H1 (cell line): ENCODE measurements at regions not wholly inside any gene's neighbourhood (a gene's known extent, or its start where the extent isn't known, plus 50 kb on each side); places are given as distances from the start of the nearest gene placed in this dataset.

Experiments used
- CTCF ChIA-PET: fragments of 300-600 bp; sonication (Branson Sonifier 250); formaldehyde crosslinking; loops from one replicate; lab custom pipeline; 2021; ENCODE audit not compliant: partially characterized antibody; lab: Charles Lee
- POLR2A ChIA-PET: fragments of 300-600 bp; sonication (Branson Sonifier 250); formaldehyde crosslinking; loops from one replicate; lab custom pipeline; 2021; ENCODE audit warnings: inconsistent platforms; ENCODE audit not compliant: partially characterized antibody; lab: Charles Lee
- DNase-seq, 2 experiments: peaks; one replicate each; pipeline versions ENCODE4 v3.0.0 to v3.0.0-alpha.2; 2010 to 2022; ENCODE audit warnings: low spot score in 2 of 2, low read depth in 1 of 2, mixed read lengths in 1 of 2
- FAIRE-seq: peaks from 2 replicates; lab custom pipeline; 2011; peaks lifted over from hg19 to GRCh38; lab: Jason Lieb, UNC
- H2AFZ ChIP-seq: 2 replicates; pipeline ENCODE4 v1.8.1; 2012; ENCODE audit warnings: low read length, inconsistent platforms
- H2AK5ac ChIP-seq: 2 replicates; pipeline ENCODE4 v1.6.1; 2013; ENCODE audit warnings: low read depth, low read length
- H2BK120ac ChIP-seq: replicated peaks from 2 replicates; pipeline ENCODE3; 2013; ENCODE audit warnings: low read depth, low read length, inconsistent platforms
- H2BK12ac ChIP-seq: 2 replicates; pipeline ENCODE4 v1.6.1; 2013; ENCODE audit warnings: low read depth, low read length
- H2BK15ac ChIP-seq: 2 replicates; pipeline ENCODE4 v1.6.1; 2013; ENCODE audit warnings: low read length
- H2BK20ac ChIP-seq: 2 replicates; pipeline ENCODE4 v1.6.1; 2013; ENCODE audit warnings: low read length
- H2BK5ac ChIP-seq: 2 replicates; pipeline ENCODE4 v1.6.1; 2013; ENCODE audit warnings: low read depth, low read length
- H3K14ac ChIP-seq: 2 replicates; pipeline ENCODE4 v1.6.1; 2013; ENCODE audit warnings: inconsistent platforms; ENCODE audit not compliant: insufficient read length
- H3K18ac ChIP-seq: 2 replicates; pipeline ENCODE4 v1.6.1; 2013; ENCODE audit warnings: low read length; ENCODE audit errors: extremely low read depth
- H3K23ac ChIP-seq: 2 replicates; pipeline ENCODE4 v1.6.1; 2013; ENCODE audit warnings: inconsistent platforms; ENCODE audit not compliant: insufficient read length
- H3K23me2 ChIP-seq: 2 replicates; pipeline ENCODE4 v1.6.1; 2013; ENCODE audit warnings: low read depth, low read length
- H3K27ac ChIP-seq: 2 replicates; pipeline ENCODE4 v1.6.1; 2011; ENCODE audit warnings: low read depth, low read length, inconsistent platforms
- H3K27me3 ChIP-seq, 4 experiments: replicated peaks in 1 of 4; 1 replicate in 1 of 4; 2 replicates in 3 of 4; pipeline versions ENCODE4 v1.6.1 to v1.8.1; 2011 to 2013; ENCODE audit warnings: low read length in 3 of 4, mild to moderate bottlenecking in 3 of 4, inconsistent platforms in 2 of 4, mixed read lengths in 2 of 4, moderate library complexity in 1 of 4; ENCODE audit not compliant: control insufficient read depth in 3 of 4, insufficient read depth in 3 of 4; ENCODE audit errors: extremely low read depth in 1 of 4
- H3K36me3 ChIP-seq, 4 experiments: 2 replicates each; pipeline versions ENCODE4 v1.6.1 to v1.8.1; 2011 to 2013; ENCODE audit warnings: mild to moderate bottlenecking in 4 of 4, low read length in 3 of 4, moderate library complexity in 2 of 4, control low read depth in 1 of 4, inconsistent platforms in 1 of 4; ENCODE audit not compliant: insufficient read depth in 4 of 4, control insufficient read depth in 2 of 4
- H3K4ac ChIP-seq: replicated peaks from 2 replicates; pipeline ENCODE3; 2013; ENCODE audit warnings: low read length, low read depth, mixed read lengths, inconsistent platforms; ENCODE audit not compliant: insufficient read length
- H3K4me1 ChIP-seq, 4 experiments: replicated peaks in 1 of 4; 1 replicate in 1 of 4; 2 replicates in 3 of 4; pipeline versions ENCODE4 v1.6.1 to v1.8.1; 2011 to 2013; ENCODE audit warnings: low read length in 3 of 4, inconsistent platforms in 2 of 4, mixed read lengths in 1 of 4; ENCODE audit not compliant: insufficient read depth in 4 of 4, control insufficient read depth in 3 of 4
- H3K4me2 ChIP-seq, 2 experiments: 2 replicates each; pipeline versions ENCODE4 v1.6.1 to v1.8.1; 2011 to 2013; ENCODE audit warnings: low read depth in 2 of 2, low read length in 2 of 2, control low read depth in 1 of 2, inconsistent platforms in 1 of 2, mild to moderate bottlenecking in 1 of 2; ENCODE audit not compliant: insufficient read depth in 1 of 2
- H3K4me3 ChIP-seq, 4 experiments: fragments of 200-600, 300-600 bp in 1 of 4; sonication (generic), shearing (Covaris generic), sonication (Bioruptor Twin) in 1 of 4; 2 replicates each; pipeline versions ENCODE4 v1.5.1 to v1.8.1; 2011 to 2016; ENCODE audit warnings: low read length in 4 of 4, low read depth in 3 of 4, control low read depth in 2 of 4, inconsistent platforms in 2 of 4, mild to moderate bottlenecking in 2 of 4, mixed read lengths in 1 of 4, moderate library complexity in 1 of 4; ENCODE audit not compliant: insufficient read depth in 2 of 4; ENCODE audit errors: extremely low read depth in 1 of 4
- H3K56ac ChIP-seq: replicated peaks from 2 replicates; pipeline ENCODE3; 2013; ENCODE audit warnings: low read depth, mild to moderate bottlenecking, mixed read lengths, low read length, inconsistent platforms; ENCODE audit not compliant: insufficient read length
- H3K79me1 ChIP-seq: 2 replicates; pipeline ENCODE4 v1.6.1; 2013; ENCODE audit warnings: low read depth, low read length, control low read depth
- H3K79me2 ChIP-seq, 2 experiments: 2 replicates each; pipeline versions ENCODE4 v1.6.1 to v1.8.1; 2012 to 2013; ENCODE audit warnings: low read length in 2 of 2, mild to moderate bottlenecking in 2 of 2, inconsistent platforms in 1 of 2; ENCODE audit not compliant: insufficient read depth in 2 of 2, control insufficient read depth in 1 of 2
- H3K9ac ChIP-seq, 4 experiments: replicated peaks in 1 of 4; 1 replicate in 1 of 4; 2 replicates in 3 of 4; pipeline versions ENCODE4 v1.6.1 to v1.8.1; 2011 to 2013; ENCODE audit warnings: low read depth in 3 of 4, low read length in 3 of 4, control low read depth in 2 of 4, mild to moderate bottlenecking in 2 of 4, moderate library complexity in 2 of 4, inconsistent platforms in 1 of 4; ENCODE audit errors: extremely low read depth in 1 of 4
- H3K9me3 ChIP-seq, 2 experiments: 2 replicates each; pipeline versions ENCODE4 v1.6.1 to v1.8.1; 2012 to 2013; ENCODE audit warnings: mild to moderate bottlenecking in 2 of 2, moderate library complexity in 2 of 2, control low read depth in 1 of 2, inconsistent platforms in 1 of 2, low read depth in 1 of 2, low read length in 1 of 2, mixed read lengths in 1 of 2; ENCODE audit not compliant: insufficient read depth in 2 of 2
- H4K20me1 ChIP-seq, 2 experiments: replicated peaks in 1 of 2; 2 replicates each; pipeline versions ENCODE3 to v1.8.1; 2011 to 2013; ENCODE audit warnings: inconsistent platforms in 2 of 2, low read length in 2 of 2, mild to moderate bottlenecking in 1 of 2; ENCODE audit not compliant: insufficient read depth in 2 of 2, control insufficient read depth in 1 of 2
- H4K5ac ChIP-seq: 2 replicates; pipeline ENCODE4 v1.6.1; 2013; ENCODE audit warnings: low read length, low read depth, mixed read lengths, inconsistent platforms; ENCODE audit not compliant: insufficient read length
- H4K8ac ChIP-seq: 2 replicates; pipeline ENCODE4 v1.8.0; 2013; ENCODE audit warnings: mild to moderate bottlenecking, moderate library complexity, low read length, inconsistent platforms; ENCODE audit not compliant: insufficient read depth; ENCODE audit errors: extremely low read depth
- H4K91ac ChIP-seq: replicated peaks from 2 replicates; pipeline ENCODE3; 2013; ENCODE audit warnings: low read length, mixed read lengths, inconsistent platforms; ENCODE audit not compliant: insufficient read length
- MAX ChIP-seq: IDR thresholded peaks from 2 replicates; pipeline ENCODE4 v1.6.1; 2012; ENCODE audit warnings: inconsistent platforms
- RFX5 ChIP-seq: IDR thresholded peaks from 2 replicates; pipeline ENCODE4 v1.6.1; 2011; ENCODE audit warnings: low read depth, low read length, improper control_type of control experiment, borderline replicate concordance
- TF ChIP-seq, protein P1 (sequence below): IDR thresholded peaks from 2 replicates; pipeline ENCODE4 v1.6.1; 2011; ENCODE audit warnings: low read length, improper control_type of control experiment
- TF ChIP-seq, protein P2 (sequence below): IDR thresholded peaks from 2 replicates; pipeline ENCODE4 v1.6.1; 2012; ENCODE audit warnings: low read length, inconsistent platforms

GRCh38 chr7:25976630-25977029 is 175.4 kb upstream of the NFE2L3 start:
- Histone ChIP-seq H4K20me1 (no peaks in the 10 kb centered on the region), H3K4me3 (no peak overlapping the region), H2BK12ac (no peak overlapping the region), H3K27me3 (no peaks in the 10 kb centered on the region), H3K56ac (no peak overlapping the region), H3K79me2 (no peaks in the 10 kb centered on the region), H3K4me2 (no peak overlapping the region), H3K36me3 (peaks cover 0 to 4% (median 0%) of the 10 kb centered on the region in 4 experiments; a peak in 1 of 8 replicates), H2AFZ (no peak overlapping the region), H3K9me3 (peaks cover 6 to 7% of the 10 kb centered on the region in 2 experiments; a peak in 3 of 4 replicates), H3K79me1 (no peaks in the 10 kb centered on the region), H3K27ac (no peak overlapping the region), H3K4ac (no peak overlapping the region), H2AK5ac (no peak overlapping the region), H2BK5ac (no peak overlapping the region), H3K23me2 (no peaks in the 10 kb centered on the region), H3K14ac (no peak overlapping the region), H4K8ac (no peak overlapping the region), H3K4me1 (no peaks in the 10 kb centered on the region), H4K5ac (no peak overlapping the region), H2BK15ac (no peak overlapping the region), H2BK120ac (no peak overlapping the region), H3K18ac (no peak overlapping the region), H2BK20ac (no peak overlapping the region), H3K23ac (no peak overlapping the region), H3K9ac (no peak overlapping the region), H4K91ac (no peak overlapping the region)
- no peak for DNase-seq
- ChIA-PET CTCF (interaction anchor here (0.9 kb wide), 1 partner anchor 82 kb away, joined by 3 read pairs; no protein-coding TSS in a partner anchor), POLR2A (no interaction called here)
- TF ChIP-seq RFX5 (no peak), MAX (peak; percentile 12; the same call in 1 of the 2 replicates)
- TF ChIP-seq, protein P1, sequence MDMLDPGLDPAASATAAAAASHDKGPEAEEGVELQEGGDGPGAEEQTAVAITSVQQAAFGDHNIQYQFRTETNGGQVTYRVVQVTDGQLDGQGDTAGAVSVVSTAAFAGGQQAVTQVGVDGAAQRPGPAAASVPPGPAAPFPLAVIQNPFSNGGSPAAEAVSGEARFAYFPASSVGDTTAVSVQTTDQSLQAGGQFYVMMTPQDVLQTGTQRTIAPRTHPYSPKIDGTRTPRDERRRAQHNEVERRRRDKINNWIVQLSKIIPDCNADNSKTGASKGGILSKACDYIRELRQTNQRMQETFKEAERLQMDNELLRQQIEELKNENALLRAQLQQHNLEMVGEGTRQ, result peak; percentile 8; the same call in 1 of the 2 replicates
- TF ChIP-seq, protein P2, sequence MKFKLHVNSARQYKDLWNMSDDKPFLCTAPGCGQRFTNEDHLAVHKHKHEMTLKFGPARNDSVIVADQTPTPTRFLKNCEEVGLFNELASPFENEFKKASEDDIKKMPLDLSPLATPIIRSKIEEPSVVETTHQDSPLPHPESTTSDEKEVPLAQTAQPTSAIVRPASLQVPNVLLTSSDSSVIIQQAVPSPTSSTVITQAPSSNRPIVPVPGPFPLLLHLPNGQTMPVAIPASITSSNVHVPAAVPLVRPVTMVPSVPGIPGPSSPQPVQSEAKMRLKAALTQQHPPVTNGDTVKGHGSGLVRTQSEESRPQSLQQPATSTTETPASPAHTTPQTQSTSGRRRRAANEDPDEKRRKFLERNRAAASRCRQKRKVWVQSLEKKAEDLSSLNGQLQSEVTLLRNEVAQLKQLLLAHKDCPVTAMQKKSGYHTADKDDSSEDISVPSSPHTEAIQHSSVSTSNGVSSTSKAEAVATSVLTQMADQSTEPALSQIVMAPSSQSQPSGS, result no peak
- no peak for FAIRE-seq
